ENCODE measurements at regions not wholly inside any gene's neighbourhood (a gene's known extent, or its start where the extent isn't known, plus 50 kb on each side); places are given as distances from the start of the nearest gene placed in this dataset.

GRCh38 chr18:10349561-10349960 lies 104.9 kb upstream of the APCDD1 start:
- no peak for TF ChIP-seq RAD21 (IDR thresholded peaks at IDR 0.05; ENCODE audit: low read depth)
- no peak for TF ChIP-seq REST (IDR thresholded peaks at IDR 0.05; ENCODE audit: low read depth)
- no peak for TF ChIP-seq EGR1 (IDR thresholded peaks at IDR 0.05)
- no peak for TF ChIP-seq TEAD4 (IDR thresholded peaks at IDR 0.05)
- no peak for TF ChIP-seq EP300 (IDR thresholded peaks at IDR 0.05; ENCODE audit: borderline replicate concordance)
- no peak for TF ChIP-seq ZBTB7A (IDR thresholded peaks at IDR 0.05; ENCODE audit: low read depth)

- TF ChIP-seq REST (IDR thresholded peaks at IDR 0.05; ENCODE audit: low read depth) (no peak), NFIC (IDR thresholded peaks at IDR 0.05) (no peak), TEAD4 (IDR thresholded peaks at IDR 0.05) (no peak), EGR1 (IDR thresholded peaks at IDR 0.05) (no peak), CEBPB (IDR thresholded peaks at IDR 0.05) (no peak), ZBTB7A (IDR thresholded peaks at IDR 0.05; ENCODE audit: low read depth) (no peak), RAD21 (IDR thresholded peaks at IDR 0.05; ENCODE audit: low read depth) (no peak), USF1 (IDR thresholded peaks at IDR 0.05) (no peak), TCF12 (IDR thresholded peaks at IDR 0.05; ENCODE audit: low read depth) (no peak), CREB1 (IDR thresholded peaks at IDR 0.05; ENCODE audit: low read depth) (no peak), MAX (IDR thresholded peaks at IDR 0.05) (no peak), EP300 (IDR thresholded peaks at IDR 0.05; ENCODE audit: borderline replicate concordance) (no peak), FOXM1 (IDR thresholded peaks at IDR 0.05; ENCODE audit: borderline replicate concordance, low read depth) (no peak), YY1 (IDR thresholded peaks at IDR 0.05; ENCODE audit: low read depth) (no peak)
Measured at GRCh38 chr18:10350661-10351060, 103.8 kb upstream of the APCDD1 start.

GRCh38 chr18:10351219-10351818 lies 103.1 kb upstream of the APCDD1 start:
- TF ChIP-seq TCF12 (IDR thresholded peaks at IDR 0.05; ENCODE audit: low read depth) (no peak), EGR1 (IDR thresholded peaks at IDR 0.05) (no peak), MAX (IDR thresholded peaks at IDR 0.05) (no peak), USF1 (IDR thresholded peaks at IDR 0.05) (no peak), NFIC (IDR thresholded peaks at IDR 0.05) (no peak), FOXM1 (IDR thresholded peaks at IDR 0.05; ENCODE audit: borderline replicate concordance, low read depth) (no peak), ZBTB7A (IDR thresholded peaks at IDR 0.05; ENCODE audit: low read depth) (no peak), YY1 (IDR thresholded peaks at IDR 0.05; ENCODE audit: low read depth) (no peak), EP300 (IDR thresholded peaks at IDR 0.05; ENCODE audit: borderline replicate concordance) (no peak), REST (IDR thresholded peaks at IDR 0.05; ENCODE audit: low read depth) (no peak), CEBPB (IDR thresholded peaks at IDR 0.05) (no peak), TAF1 (IDR thresholded peaks at IDR 0.05; ENCODE audit: low read depth) (no peak), RAD21 (IDR thresholded peaks at IDR 0.05; ENCODE audit: low read depth) (no peak), CREB1 (IDR thresholded peaks at IDR 0.05; ENCODE audit: low read depth) (no peak), TEAD4 (IDR thresholded peaks at IDR 0.05) (no peak)

GRCh38 chr18:10351858-10352257 lies 102.6 kb upstream of the APCDD1 start:
- no peak for TF ChIP-seq EP300 (IDR thresholded peaks at IDR 0.05; ENCODE audit: borderline replicate concordance)
- no peak for TF ChIP-seq REST (IDR thresholded peaks at IDR 0.05; ENCODE audit: low read depth)
- no peak for TF ChIP-seq CREB1 (IDR thresholded peaks at IDR 0.05; ENCODE audit: low read depth)
- TF ChIP-seq USF1 (IDR thresholded peaks at IDR 0.05) = no peak
- no peak for TF ChIP-seq FOXM1 (IDR thresholded peaks at IDR 0.05; ENCODE audit: borderline replicate concordance, low read depth)
- no peak for TF ChIP-seq TAF1 (IDR thresholded peaks at IDR 0.05; ENCODE audit: low read depth)
- TF ChIP-seq RAD21 (IDR thresholded peaks at IDR 0.05; ENCODE audit: low read depth) = no peak
- TF ChIP-seq TCF12 (IDR thresholded peaks at IDR 0.05; ENCODE audit: low read depth) = no peak

Data from Ishikawa (cell line).